Central memory CD4-positive, alpha-beta T cell (primary cell): ENCODE measurements at regions not wholly inside any gene's neighbourhood (a gene's known extent, or its start where the extent isn't known, plus 50 kb on each side); places are given as distances from the start of the nearest gene placed in this dataset.
"Not testable (repeated sequence)": the region's sequence is repeated elsewhere in the genome, so short reads cannot be mapped to it uniquely, and the experiment has no call there.

Source experiments
- DNase-seq: peaks from one replicate; pipeline ENCODE4 v3.0.0; 2022

GRCh38 chr3:26291840-26292239 is 330.7 kb upstream of the LRRC3B start:
- DNase-seq: no peak

- no peak for DNase-seq
Measured at GRCh38 chr3:26292780-26293179, 329.8 kb upstream of the LRRC3B start.

GRCh38 chr3:26293329-26293844 is 329.2 kb upstream of the LRRC3B start:
- no peak for DNase-seq

DNA sequence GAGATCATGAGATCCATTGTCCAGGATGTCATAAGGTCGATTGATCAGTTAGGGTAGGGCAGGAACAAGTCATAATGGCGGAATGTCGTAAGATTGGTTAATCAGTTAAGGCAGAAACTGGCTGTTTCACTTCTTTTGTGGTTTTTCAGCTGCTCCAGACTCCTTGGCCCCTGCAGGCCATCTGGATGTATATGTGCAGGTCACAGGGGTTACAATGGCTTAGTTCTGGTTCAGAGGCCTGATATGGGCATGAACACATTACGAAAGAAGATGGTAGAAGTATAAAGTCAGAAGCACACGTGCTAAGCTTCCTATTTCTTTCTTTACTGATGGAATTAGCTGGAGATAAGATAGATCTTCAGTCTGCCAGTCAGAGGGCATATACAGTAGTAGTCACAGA is 315.4 kb upstream of the LRRC3B start:
- no peak for DNase-seq

DNA sequence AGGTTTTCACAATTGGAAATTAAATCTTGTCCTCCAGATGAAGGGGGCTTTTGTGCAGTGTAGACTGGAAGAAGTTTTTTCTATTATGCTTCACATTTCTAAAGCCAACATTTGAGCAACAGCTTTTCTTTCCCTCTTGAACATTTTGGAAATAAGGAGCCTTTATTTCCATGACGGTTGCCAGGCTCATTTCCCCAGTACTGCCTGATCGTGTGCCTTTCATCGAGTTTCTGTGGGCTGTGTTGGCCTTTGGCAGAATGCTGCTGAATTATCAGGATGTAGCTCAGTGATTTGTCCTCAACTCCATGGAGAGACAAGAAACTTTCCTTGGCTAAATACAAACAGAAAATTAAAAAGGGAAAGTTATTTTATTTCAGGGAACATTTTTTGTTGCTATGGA is 314.8 kb upstream of the LRRC3B start:
- no peak for DNase-seq

DNA sequence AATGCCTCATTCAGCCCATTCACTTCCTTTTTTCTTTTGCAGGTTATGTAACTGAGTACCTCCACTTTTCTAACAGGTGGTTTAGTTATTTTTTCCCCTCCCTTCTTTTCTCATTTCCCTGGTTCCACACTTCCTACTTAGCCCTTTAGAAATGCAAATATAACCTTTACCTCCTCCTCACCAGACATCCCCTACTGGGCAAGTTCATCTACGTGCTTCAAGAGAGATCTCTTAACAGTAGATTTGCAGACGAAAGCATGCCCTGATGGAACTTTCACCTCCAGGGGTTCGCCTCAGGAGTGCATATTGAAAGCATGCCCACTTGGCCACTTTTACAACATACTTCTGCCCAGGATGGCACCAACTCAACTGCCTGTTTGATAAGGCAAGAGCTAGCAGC is 314.1 kb upstream of the LRRC3B start:
- DNase-seq: no peak

- DNase-seq: not testable (repeated sequence)
Measured at GRCh38 chr3:26309536-26309935, 313.0 kb upstream of the LRRC3B start.

GRCh38 chr3:26312816-26313215 is 309.8 kb upstream of the LRRC3B start:
- no peak for DNase-seq

- no peak for DNase-seq
Measured at GRCh38 chr3:26316472-26316871, 306.1 kb upstream of the LRRC3B start.

DNA sequence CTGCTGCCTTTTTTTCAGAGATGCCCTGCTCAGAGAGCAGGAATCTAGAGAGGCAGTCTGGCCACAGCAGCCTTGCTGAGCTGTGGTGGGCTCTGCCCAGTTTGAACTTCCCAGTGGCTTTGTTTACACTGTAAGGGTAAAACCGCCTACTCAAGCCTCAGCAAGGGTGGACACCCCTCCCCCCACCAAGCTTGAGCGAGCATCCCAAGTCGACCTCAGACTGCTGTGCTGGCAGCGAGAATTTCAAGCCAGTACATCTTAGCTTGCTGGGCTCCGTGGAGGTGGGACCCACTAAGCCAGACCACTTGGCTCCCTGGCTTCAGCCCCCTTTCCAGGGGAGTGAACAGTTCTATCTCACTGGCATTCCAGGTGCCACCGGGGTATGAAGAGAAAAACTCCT is 298.8 kb upstream of the LRRC3B start:
- not testable (repeated sequence) for DNase-seq

DNA sequence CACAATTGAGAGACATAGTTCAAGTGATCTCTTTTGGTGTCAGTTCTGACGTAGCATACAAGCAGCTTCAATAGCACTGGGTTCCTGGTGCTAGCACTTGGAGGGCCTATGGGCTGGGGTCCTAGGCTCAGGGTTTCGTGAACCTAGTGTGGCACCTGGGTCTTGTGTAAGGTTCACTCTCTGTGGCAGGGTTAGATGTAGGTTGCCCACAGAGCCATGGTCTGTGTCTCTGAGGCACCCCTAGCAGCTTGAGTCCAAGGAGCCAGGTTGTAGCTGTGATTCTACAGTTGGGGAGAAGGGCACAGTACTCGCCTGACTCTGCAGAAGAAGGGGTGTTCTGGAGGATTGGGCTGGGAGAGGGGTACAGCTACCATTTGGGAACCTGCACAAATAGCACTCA is 282.6 kb upstream of the LRRC3B start:
- no peak for DNase-seq

DNA sequence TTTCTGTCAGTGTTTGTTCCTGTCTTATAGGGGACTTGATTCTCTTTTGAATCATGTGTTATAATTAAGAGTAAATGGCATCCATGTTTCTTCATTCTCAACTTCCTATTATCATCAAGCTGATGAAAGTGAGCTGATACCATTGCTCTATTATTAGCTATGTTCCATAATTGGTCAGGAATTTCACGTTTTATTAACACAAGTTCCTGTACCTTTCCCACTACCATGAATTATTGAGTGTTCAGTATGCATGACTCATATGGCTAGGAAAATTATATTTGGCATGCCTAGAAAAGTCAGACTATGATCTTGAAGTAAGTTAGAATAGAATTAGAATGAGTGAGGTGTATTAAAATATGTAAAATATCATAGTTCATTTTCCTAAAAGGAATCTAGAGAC is 278.9 kb upstream of the LRRC3B start:
- DNase-seq: no peak

GRCh38 chr3:26345613-26346012 is 277.0 kb upstream of the LRRC3B start:
- DNase-seq: no peak

- no peak for DNase-seq
Measured at GRCh38 chr3:26346497-26346896, 276.1 kb upstream of the LRRC3B start.

DNA sequence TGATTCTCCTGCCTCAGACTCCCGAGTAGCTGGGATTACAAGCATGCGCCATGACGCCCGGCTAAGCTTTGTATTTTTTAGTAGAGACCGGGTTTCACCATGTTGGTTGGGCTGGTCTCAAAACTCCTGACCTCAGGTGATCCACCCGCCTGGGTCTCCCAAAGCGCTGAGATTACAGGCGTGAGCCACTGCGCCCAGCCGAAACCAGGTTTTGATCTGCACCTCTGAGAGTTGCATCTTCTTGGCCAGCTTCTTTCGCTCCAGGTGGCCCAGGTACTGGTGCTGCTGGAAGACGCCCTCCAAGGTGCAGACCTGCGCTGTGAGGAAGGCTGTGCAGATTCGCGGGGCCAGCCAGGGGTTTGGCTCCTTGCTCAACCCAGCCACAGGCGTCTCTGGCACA is 275.4 kb upstream of the LRRC3B start:
- DNase-seq: no peak

DNA sequence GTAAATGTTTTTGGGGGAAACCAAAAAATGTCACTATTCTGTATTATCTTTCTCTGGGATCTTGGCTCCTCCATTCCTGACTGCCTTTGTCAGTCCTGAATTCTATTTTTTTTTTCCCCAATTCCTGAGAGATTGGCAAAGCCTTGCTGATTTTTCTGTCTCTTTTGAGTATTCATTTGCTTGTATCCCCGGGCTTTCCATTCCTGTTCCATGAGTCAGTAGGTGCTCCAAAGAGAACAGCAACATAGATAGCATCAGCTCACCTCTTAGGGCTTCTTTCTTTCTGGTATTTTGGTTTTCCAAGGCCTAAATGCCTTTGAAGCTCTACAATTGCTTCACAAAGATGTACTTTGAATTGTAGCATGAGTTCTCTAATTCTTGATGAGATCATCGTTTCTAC is 271.7 kb upstream of the LRRC3B start:
- no peak for DNase-seq

GRCh38 chr3:26353097-26353496 is 269.5 kb upstream of the LRRC3B start:
- no peak for DNase-seq

- DNase-seq: no peak
Measured at GRCh38 chr3:26358405-26358804, 264.2 kb upstream of the LRRC3B start.

- no peak for DNase-seq
Measured at GRCh38 chr3:26365706-26366105, 256.9 kb upstream of the LRRC3B start.

GRCh38 chr3:26368312-26368711 is 254.3 kb upstream of the LRRC3B start:
- DNase-seq: no peak

DNA sequence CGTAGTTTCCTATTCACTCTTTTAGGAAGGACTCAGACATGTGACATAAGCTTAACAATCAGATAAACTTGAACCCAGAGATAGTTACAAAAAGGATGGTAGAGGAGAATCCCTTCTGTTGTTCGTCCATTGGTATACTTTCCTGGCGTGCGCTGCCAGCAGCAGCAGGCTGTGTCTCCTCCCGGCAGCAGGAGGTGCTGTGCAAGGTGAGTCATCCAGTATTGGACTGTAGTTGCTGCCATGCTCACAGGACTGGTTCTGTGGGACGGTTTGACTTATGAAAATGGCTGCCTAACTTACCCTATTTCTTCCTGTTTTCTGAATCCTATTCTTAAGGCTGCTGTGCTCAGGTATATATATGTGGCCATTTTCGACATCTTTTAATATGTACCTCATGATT is 253.4 kb upstream of the LRRC3B start:
- no peak for DNase-seq

DNA sequence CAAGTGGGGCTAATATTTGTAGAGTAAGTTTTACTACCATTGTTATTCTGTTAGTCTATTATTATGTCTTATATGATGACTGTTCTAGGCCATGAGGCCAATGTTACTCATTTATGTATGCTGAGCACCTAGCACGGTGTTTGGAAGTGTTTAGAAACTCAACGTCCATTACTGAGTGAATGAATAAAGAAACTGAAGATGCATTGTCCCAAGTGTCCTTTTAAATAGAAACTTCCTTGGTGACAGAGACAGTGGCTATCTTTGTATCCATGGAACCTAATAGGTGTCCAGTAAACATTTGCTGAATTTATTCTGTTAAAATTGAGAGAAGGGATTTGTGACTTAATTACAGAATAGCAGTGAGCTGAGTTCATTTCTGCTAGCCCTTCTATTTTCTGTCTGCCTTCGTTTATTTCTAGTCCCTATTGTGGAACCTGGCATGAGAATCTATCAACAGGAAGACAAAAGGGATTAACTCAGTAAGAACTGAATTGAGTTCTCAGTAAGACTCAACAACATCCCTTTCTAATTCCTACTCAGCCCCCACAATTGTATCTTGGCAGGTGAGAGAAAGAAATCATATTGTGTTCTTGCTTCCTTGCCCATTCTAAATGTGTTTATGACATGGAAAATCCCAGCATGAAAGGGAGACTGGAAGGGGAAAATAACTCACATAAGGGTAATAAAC is 246.6 kb upstream of the LRRC3B start:
- no peak for DNase-seq

DNA sequence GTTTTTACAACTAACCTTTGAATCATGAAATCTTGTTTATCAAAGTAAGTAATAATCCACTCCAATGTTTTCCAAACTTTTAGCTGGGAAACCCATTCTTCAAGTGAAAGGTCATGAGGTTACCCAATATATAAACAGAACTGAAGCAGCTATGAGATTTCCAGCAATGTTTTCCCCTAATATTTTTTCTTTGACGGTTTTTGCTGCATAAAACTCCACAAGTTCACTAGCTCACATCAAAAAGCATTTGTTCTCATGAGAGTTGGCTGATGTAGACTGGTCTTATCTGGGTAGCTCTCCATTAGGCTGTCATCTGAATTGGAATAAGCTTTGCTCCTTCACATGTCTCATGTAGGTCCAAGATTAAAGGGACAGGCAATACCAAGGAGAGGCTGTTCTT is 241.2 kb upstream of the LRRC3B start:
- DNase-seq: no peak

DNA sequence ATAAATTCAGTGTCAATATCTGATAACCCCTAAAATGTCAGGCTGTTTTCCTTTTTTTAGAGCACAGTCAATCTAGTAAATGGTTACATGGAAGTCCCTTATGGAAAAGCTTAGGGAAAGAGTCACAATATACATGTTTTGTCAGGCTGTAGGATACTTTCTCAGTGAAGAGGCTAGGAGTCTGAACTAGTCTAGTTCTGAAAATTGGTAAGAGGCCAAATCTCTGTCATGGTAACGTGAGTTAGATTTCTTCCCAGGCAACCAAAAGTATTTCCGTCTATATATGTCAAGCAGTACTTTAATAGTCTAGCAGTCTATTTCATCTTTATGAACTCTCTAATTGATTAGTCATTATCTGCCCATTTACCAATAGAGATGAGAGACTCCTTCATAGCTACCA is 215.9 kb upstream of the LRRC3B start:
- DNase-seq: no peak

DNA sequence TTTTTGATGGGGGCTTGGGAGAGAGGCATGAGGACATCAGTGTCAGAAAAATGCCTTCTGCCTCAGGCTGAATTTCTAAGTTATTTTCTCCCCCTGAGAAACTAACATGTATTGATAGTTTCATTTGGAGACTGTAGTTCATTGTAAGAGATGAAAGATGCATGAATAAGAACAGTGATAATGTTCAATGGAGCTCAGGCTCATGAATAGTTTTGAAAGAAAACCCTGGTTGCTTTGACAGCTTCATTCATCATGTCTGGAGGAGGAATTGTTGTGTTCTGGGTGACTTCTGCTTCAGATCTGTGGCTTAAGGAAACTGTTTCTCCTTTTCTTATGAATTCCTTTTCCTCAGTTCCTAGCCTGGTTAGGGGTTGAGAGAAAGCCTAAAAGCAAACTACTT is 204.0 kb upstream of the LRRC3B start:
- DNase-seq: no peak
